GM18873 (cell line): ENCODE measurements at regions not wholly inside any gene's neighbourhood (a gene's known extent, or its start where the extent isn't known, plus 50 kb on each side); places are given as distances from the start of the nearest gene placed in this dataset.
"Not testable (repeated sequence)": the region's sequence is repeated elsewhere in the genome, so short reads cannot be mapped to it uniquely, and the experiment has no call there.

ENCODE experiments used
- ATAC-seq: cut with Tn5 transposase; IDR thresholded peaks from one replicate; pipeline ENCODE4 v1.9.1; 2021; ENCODE audit warnings: mild to moderate bottlenecking, moderate library complexity, moderate number of reproducible peaks; ENCODE audit not compliant: unreplicated experiment, low FRiP score

GRCh38 chr5:91468651-91469422 is 85.7 kb upstream of the ARRDC3 start:
- ATAC-seq, result no peak

- ATAC-seq, result no peak
Observed at GRCh38 chr5:91464886-91465646, 81.9 kb upstream of the ARRDC3 start.

- ATAC-seq, result no peak
Observed at GRCh38 chr5:91457681-91458058, 74.6 kb upstream of the ARRDC3 start.

GRCh38 chr5:91456928-91457680 is 74.0 kb upstream of the ARRDC3 start:
- no peak for ATAC-seq

- no peak for ATAC-seq
Observed at GRCh38 chr5:91449083-91449482, 66.0 kb upstream of the ARRDC3 start.

- ATAC-seq, result not testable (repeated sequence)
Observed at GRCh38 chr5:91448079-91448478, 65.0 kb upstream of the ARRDC3 start.

- not testable (repeated sequence) for ATAC-seq
Observed at GRCh38 chr5:91446880-91447279, 63.8 kb upstream of the ARRDC3 start.

- no peak for ATAC-seq
Observed at GRCh38 chr5:91443761-91444467, 60.8 kb upstream of the ARRDC3 start.

GRCh38 chr5:91443023-91443422 is 59.9 kb upstream of the ARRDC3 start:
- ATAC-seq, result no peak

- ATAC-seq, result no peak
Observed at GRCh38 chr5:91441082-91441481, 58.0 kb upstream of the ARRDC3 start.

- no peak for ATAC-seq
Observed at GRCh38 chr5:91438871-91439270, 55.8 kb upstream of the ARRDC3 start.

GRCh38 chr5:91436241-91436640 is 53.1 kb upstream of the ARRDC3 start:
- no peak for ATAC-seq

GRCh38 chr5:91434348-91434747 is 51.2 kb upstream of the ARRDC3 start:
- no peak for ATAC-seq

GRCh38 chr5:91433861-91434260 is 50.7 kb upstream of the ARRDC3 start:
- ATAC-seq, result no peak
